ENCODE measurements at regions not wholly inside any gene's neighbourhood (a gene's known extent, or its start where the extent isn't known, plus 50 kb on each side); places are given as distances from the start of the nearest gene placed in this dataset.

DNA sequence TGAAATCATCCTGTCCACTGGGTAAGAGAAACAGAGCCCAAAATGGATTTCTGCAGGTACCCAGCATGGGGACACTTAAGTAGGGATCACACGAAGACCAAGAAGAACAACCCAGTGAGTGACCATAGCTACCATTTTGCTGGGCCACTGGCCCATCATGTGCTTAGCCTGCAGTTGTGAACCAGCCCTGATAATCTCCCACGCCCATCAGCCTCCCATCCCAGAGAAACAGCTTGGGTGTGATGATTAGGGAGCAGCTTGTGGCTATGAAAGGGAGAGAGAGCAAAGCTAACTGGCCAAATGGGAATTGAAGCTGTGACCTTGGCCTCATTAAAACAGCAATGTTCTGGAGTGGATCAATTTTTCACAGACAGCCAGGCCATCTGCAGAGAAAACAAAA, 138.5 kb downstream of the SLC24A2 start:
- Histone ChIP-seq H3K27me3 (replicated peaks; ENCODE audit: insufficient read depth) (no peaks in the 10 kb centered on the region), H3K4me1 (ENCODE audit: control insufficient read depth in 1 of 2, low read depth in 2 of 2) (no peaks in the 10 kb centered on the region), H3K27ac (no peak overlapping the region), H3K4me3 (no peak overlapping the region), H3K9me3 (no peaks in the 10 kb centered on the region), H3K36me3 (no peaks in the 10 kb centered on the region)
- DNase-seq (ENCODE audit: low spot score) (no peak), ATAC-seq (ENCODE audit: insufficient number of reproducible peaks, low FRiP score, low read depth) (no peak)
- TF ChIP-seq, protein P1, sequence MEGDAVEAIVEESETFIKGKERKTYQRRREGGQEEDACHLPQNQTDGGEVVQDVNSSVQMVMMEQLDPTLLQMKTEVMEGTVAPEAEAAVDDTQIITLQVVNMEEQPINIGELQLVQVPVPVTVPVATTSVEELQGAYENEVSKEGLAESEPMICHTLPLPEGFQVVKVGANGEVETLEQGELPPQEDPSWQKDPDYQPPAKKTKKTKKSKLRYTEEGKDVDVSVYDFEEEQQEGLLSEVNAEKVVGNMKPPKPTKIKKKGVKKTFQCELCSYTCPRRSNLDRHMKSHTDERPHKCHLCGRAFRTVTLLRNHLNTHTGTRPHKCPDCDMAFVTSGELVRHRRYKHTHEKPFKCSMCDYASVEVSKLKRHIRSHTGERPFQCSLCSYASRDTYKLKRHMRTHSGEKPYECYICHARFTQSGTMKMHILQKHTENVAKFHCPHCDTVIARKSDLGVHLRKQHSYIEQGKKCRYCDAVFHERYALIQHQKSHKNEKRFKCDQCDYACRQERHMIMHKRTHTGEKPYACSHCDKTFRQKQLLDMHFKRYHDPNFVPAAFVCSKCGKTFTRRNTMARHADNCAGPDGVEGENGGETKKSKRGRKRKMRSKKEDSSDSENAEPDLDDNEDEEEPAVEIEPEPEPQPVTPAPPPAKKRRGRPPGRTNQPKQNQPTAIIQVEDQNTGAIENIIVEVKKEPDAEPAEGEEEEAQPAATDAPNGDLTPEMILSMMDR (IDR thresholded peaks at IDR 0.05): no peak

DNA sequence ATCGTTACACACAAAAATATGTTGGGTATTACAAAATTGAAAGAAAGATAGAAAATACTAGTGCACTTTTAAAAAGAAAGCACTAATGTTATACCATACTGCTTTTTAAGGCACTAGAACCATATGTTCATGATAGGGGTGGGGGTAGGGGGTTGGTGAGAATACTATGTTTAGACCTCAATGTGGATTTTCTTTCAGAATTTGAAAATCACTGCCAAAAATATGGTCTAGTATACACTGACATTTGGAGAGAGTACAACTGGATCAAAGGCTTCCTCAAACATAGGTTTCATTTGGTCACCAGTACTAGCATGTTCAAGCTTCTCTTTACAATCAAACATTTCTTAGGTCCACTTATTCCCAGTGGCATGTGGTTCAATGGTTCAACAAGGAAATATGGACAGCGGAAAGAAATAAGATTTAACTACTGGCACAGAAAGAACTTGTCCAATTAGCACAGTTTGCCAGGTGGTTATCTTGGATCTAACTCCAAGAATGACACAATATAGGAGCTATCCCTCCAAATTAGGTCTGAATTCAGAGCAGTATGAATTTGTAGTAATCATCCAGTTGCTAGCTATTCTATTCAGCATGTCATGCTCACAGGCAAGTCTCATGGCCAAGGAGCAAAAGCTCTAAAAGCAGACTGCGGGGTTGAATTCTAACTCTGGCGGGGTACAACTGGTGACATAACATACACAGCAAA, 139.3 kb downstream of the SLC24A2 start:
- H3K9me3 ChIP-seq: no peaks in the 10 kb centered on the region
- TF ChIP-seq, protein P1 (IDR thresholded peaks at IDR 0.05): no peak
- no peak overlapping the region for H3K4me3 ChIP-seq
- H3K4me1 ChIP-seq (ENCODE audit: control insufficient read depth in 1 of 2, low read depth in 2 of 2): no peaks in the 10 kb centered on the region
- DNase-seq (ENCODE audit: low spot score): no peak
- no peak overlapping the region for H3K27ac ChIP-seq
- ATAC-seq (ENCODE audit: insufficient number of reproducible peaks, low FRiP score, low read depth): no peak
- no peaks in the 10 kb centered on the region for H3K36me3 ChIP-seq
- H3K27me3 ChIP-seq (replicated peaks; ENCODE audit: insufficient read depth): no peaks in the 10 kb centered on the region

DNA sequence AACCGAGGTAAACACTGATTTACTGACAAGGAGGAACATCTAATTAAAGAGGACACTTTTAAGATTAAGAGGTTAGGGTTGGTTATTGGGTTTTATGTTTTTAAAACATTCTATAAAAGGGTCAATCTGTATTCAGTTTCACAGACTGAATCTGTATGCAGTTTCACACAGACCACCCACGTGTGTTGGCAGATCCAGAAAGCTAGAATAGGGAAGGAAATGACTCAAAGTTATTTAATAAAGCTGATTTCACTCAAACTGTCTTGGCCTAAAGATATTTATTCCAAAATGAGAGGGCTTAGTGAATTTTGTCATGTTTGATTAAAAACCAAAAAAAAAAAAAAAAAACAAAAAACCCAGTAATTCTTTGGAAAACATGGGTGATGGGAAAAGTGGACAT, 140.2 kb downstream of the SLC24A2 start:
- Histone ChIP-seq H3K27me3 (replicated peaks; ENCODE audit: insufficient read depth) (no peaks in the 10 kb centered on the region), H3K27ac (no peak overlapping the region), H3K9me3 (no peaks in the 10 kb centered on the region), H3K36me3 (no peaks in the 10 kb centered on the region), H3K4me3 (no peak overlapping the region), H3K4me1 (ENCODE audit: control insufficient read depth in 1 of 2, low read depth in 2 of 2) (no peaks in the 10 kb centered on the region)
- DNase-seq (ENCODE audit: low spot score) (no peak), ATAC-seq (ENCODE audit: insufficient number of reproducible peaks, low FRiP score, low read depth) (no peak)
- TF ChIP-seq, protein P1 (IDR thresholded peaks at IDR 0.05): no peak

DNA sequence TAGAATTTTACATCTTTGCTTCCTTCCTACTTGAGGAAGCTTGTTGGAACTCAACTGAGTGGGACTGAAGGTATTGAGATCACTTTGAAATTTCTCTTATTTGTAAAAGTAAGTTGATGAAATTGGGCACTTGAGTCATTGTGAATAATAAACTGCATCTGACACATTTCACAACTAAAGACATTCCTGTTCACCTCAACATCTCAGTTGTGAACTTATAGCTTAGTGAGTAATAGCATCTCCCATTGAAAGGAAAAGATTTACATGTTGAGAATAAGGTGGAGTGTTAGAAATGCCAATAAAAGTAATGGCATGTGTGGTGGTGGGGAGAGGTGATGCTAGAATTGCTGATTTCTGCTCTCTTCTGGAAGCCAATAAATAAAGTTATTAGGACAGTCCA, 145.0 kb downstream of the SLC24A2 start:
- H3K27ac ChIP-seq: no peak overlapping the region
- ATAC-seq (ENCODE audit: insufficient number of reproducible peaks, low FRiP score, low read depth) (no peak), DNase-seq (ENCODE audit: low spot score) (no peak)
- no peaks in the 10 kb centered on the region for H3K27me3 ChIP-seq (replicated peaks; ENCODE audit: insufficient read depth)
- no peaks in the 10 kb centered on the region for H3K4me1 ChIP-seq (ENCODE audit: control insufficient read depth in 1 of 2, low read depth in 2 of 2)
- no peaks in the 10 kb centered on the region for H3K36me3 ChIP-seq
- TF ChIP-seq, protein P1 (IDR thresholded peaks at IDR 0.05): no peak
- no peak overlapping the region for H3K4me3 ChIP-seq
- no peaks in the 10 kb centered on the region for H3K9me3 ChIP-seq

DNA sequence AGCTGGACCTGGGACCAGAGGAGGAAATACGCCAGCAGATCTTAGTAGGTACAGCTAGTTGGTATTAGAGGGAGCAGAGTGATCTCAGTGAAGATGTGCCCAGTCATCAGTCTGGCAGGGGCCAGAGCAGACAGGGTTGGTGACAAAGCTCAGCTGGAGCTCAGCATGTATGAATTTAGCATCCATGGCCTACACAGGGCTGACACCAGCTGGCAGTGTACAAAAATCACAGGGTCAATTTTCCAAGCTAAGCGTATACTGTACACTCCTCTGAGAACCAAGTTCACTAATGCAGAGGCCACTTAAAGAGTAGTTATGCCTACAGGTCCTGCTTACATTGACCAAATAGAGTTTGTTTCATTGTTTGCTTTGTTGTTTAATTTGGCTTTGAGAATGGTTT, 146.6 kb downstream of the SLC24A2 start:
- H3K27me3 ChIP-seq (replicated peaks; ENCODE audit: insufficient read depth): no peaks in the 10 kb centered on the region
- no peaks in the 10 kb centered on the region for H3K4me1 ChIP-seq (ENCODE audit: control insufficient read depth in 1 of 2, low read depth in 2 of 2)
- no peak overlapping the region for H3K27ac ChIP-seq
- no peak for DNase-seq (ENCODE audit: low spot score)
- no peaks in the 10 kb centered on the region for H3K36me3 ChIP-seq
- TF ChIP-seq, protein P1 (IDR thresholded peaks at IDR 0.05): no peak
- H3K9me3 ChIP-seq: no peaks in the 10 kb centered on the region
- no peak for ATAC-seq (ENCODE audit: insufficient number of reproducible peaks, low FRiP score, low read depth)
- H3K4me3 ChIP-seq: no peak overlapping the region
